ENCODE measurements at regions not wholly inside any gene's neighbourhood (a gene's known extent, or its start where the extent isn't known, plus 50 kb on each side); places are given as distances from the start of the nearest gene placed in this dataset.
A peak's percentile ranks its signal among the peaks of the same experiment; 100 is the strongest.

GRCh38 chr1:64337926-64338325 lies 132.0 kb upstream of the CACHD1 start:
- Histone ChIP-seq H3K4ac (ENCODE audit: low read depth in 1 of 2, low read length in 2 of 2) (no peak overlapping the region), H3K4me3 (ENCODE audit: insufficient read depth in 1 of 2, low read depth in 1 of 2, low read length in 2 of 2) (no peak overlapping the region), H3K18ac (ENCODE audit: low read depth in 1 of 2, low read length in 2 of 2) (no peak overlapping the region), H2BK12ac (ENCODE audit: low read length in 2 of 2) (no peak overlapping the region), H3K4me2 (ENCODE audit: low read length, poor library complexity, severe bottlenecking) (no peak overlapping the region), H2BK120ac (ENCODE audit: low read depth, low read length) (no peak overlapping the region), H3K9me3 (ENCODE audit: control insufficient read depth, low read length) (no peaks in the 10 kb centered on the region), H3K4me1 (ENCODE audit: control insufficient read depth, insufficient read depth, low read depth, low read length) (no peaks in the 10 kb centered on the region), H2AK5ac (ENCODE audit: low read length, severe bottlenecking) (no peak overlapping the region), H2BK5ac (ENCODE audit: low read depth, low read length, poor library complexity, severe bottlenecking) (no peak overlapping the region), H3K14ac (ENCODE audit: low read length in 2 of 2) (no peak overlapping the region), H4K8ac (ENCODE audit: low read length) (no peak overlapping the region), H3K27ac (ENCODE audit: low read length, poor library complexity, severe bottlenecking) (no peak overlapping the region), H2AFZ (ENCODE audit: low read depth, low read length) (no peak overlapping the region), H4K91ac (ENCODE audit: low read length) (no peak overlapping the region), H2BK15ac (ENCODE audit: low read depth, poor library complexity, severe bottlenecking) (no peak overlapping the region), H3K27me3 (ENCODE audit: control insufficient read depth in 1 of 2, insufficient read depth in 1 of 2, low read length in 2 of 2) (peaks cover 7 to 12% of the 10 kb centered on the region in 2 experiments), H3K36me3 (ENCODE audit: control insufficient read depth in 1 of 2, insufficient read depth in 2 of 2, low read depth in 1 of 2, low read length in 2 of 2) (no peaks in the 10 kb centered on the region), H3K23ac (ENCODE audit: low read length in 2 of 2) (no peak overlapping the region), H3K9ac (ENCODE audit: low read length) (no peak overlapping the region), H3K79me1 (replicated peaks; ENCODE audit: low read length, poor library complexity, severe bottlenecking) (no peaks in the 10 kb centered on the region)
- 66% methylated on average over 3 of the region's 4 CpGs for WGBS
- no peak for DNase-seq

GRCh38 chr1:64340361-64340760 lies 129.6 kb upstream of the CACHD1 start:
- H3K27ac ChIP-seq (ENCODE audit: low read length, poor library complexity, severe bottlenecking): no peak overlapping the region
- H3K18ac ChIP-seq (ENCODE audit: low read depth in 1 of 2, low read length in 2 of 2): no peak overlapping the region
- H3K14ac ChIP-seq (ENCODE audit: low read length in 2 of 2): no peak overlapping the region
- no peak overlapping the region for H4K8ac ChIP-seq (ENCODE audit: low read length)
- no peak overlapping the region for H4K91ac ChIP-seq (ENCODE audit: low read length)
- H2BK12ac ChIP-seq (ENCODE audit: low read length in 2 of 2): no peak overlapping the region
- H3K4ac ChIP-seq (ENCODE audit: low read depth in 1 of 2, low read length in 2 of 2): no peak overlapping the region
- no peak overlapping the region for H3K23ac ChIP-seq (ENCODE audit: low read length in 2 of 2)
- H3K79me1 ChIP-seq (replicated peaks; ENCODE audit: low read length, poor library complexity, severe bottlenecking): no peaks in the 10 kb centered on the region
- H2BK120ac ChIP-seq (ENCODE audit: low read depth, low read length): no peak overlapping the region
- no peak for DNase-seq
- no peaks in the 10 kb centered on the region for H3K4me1 ChIP-seq (ENCODE audit: control insufficient read depth, insufficient read depth, low read depth, low read length)
- H3K4me3 ChIP-seq (ENCODE audit: insufficient read depth in 1 of 2, low read depth in 1 of 2, low read length in 2 of 2): no peak overlapping the region
- no peak overlapping the region for H3K4me2 ChIP-seq (ENCODE audit: low read length, poor library complexity, severe bottlenecking)
- H2BK5ac ChIP-seq (ENCODE audit: low read depth, low read length, poor library complexity, severe bottlenecking): no peak overlapping the region
- peaks cover 7 to 12% of the 10 kb centered on the region in 2 experiments for H3K27me3 ChIP-seq (ENCODE audit: control insufficient read depth in 1 of 2, insufficient read depth in 1 of 2, low read length in 2 of 2)
- no peaks in the 10 kb centered on the region for H3K9me3 ChIP-seq (ENCODE audit: control insufficient read depth, low read length)
- no peaks in the 10 kb centered on the region for H3K36me3 ChIP-seq (ENCODE audit: control insufficient read depth in 1 of 2, insufficient read depth in 2 of 2, low read depth in 1 of 2, low read length in 2 of 2)
- H3K9ac ChIP-seq (ENCODE audit: low read length): no peak overlapping the region
- no peak overlapping the region for H2AFZ ChIP-seq (ENCODE audit: low read depth, low read length)
- 90% methylated on average over 2 of the region's 2 CpGs for WGBS
- no peak overlapping the region for H2BK15ac ChIP-seq (ENCODE audit: low read depth, poor library complexity, severe bottlenecking)
- no peak overlapping the region for H2AK5ac ChIP-seq (ENCODE audit: low read length, severe bottlenecking)

- Histone ChIP-seq H3K4ac (ENCODE audit: low read depth in 1 of 2, low read length in 2 of 2) (no peak overlapping the region), H2BK120ac (ENCODE audit: low read depth, low read length) (no peak overlapping the region), H3K27me3 (ENCODE audit: control insufficient read depth in 1 of 2, insufficient read depth in 1 of 2, low read length in 2 of 2) (peaks cover 7 to 15% of the 10 kb centered on the region in 2 experiments), H3K36me3 (ENCODE audit: control insufficient read depth in 1 of 2, insufficient read depth in 2 of 2, low read depth in 1 of 2, low read length in 2 of 2) (no peaks in the 10 kb centered on the region), H3K9me3 (ENCODE audit: control insufficient read depth, low read length) (no peaks in the 10 kb centered on the region), H3K4me3 (ENCODE audit: insufficient read depth in 1 of 2, low read depth in 1 of 2, low read length in 2 of 2) (no peak overlapping the region), H3K18ac (ENCODE audit: low read depth in 1 of 2, low read length in 2 of 2) (no peak overlapping the region), H2BK15ac (ENCODE audit: low read depth, poor library complexity, severe bottlenecking) (no peak overlapping the region), H2BK12ac (ENCODE audit: low read length in 2 of 2) (no peak overlapping the region), H3K9ac (ENCODE audit: low read length) (no peak overlapping the region), H4K8ac (ENCODE audit: low read length) (no peak overlapping the region), H3K79me1 (replicated peaks; ENCODE audit: low read length, poor library complexity, severe bottlenecking) (no peaks in the 10 kb centered on the region), H3K14ac (ENCODE audit: low read length in 2 of 2) (no peak overlapping the region), H4K91ac (ENCODE audit: low read length) (no peak overlapping the region), H3K23ac (ENCODE audit: low read length in 2 of 2) (no peak overlapping the region), H2BK5ac (ENCODE audit: low read depth, low read length, poor library complexity, severe bottlenecking) (no peak overlapping the region), H2AK5ac (ENCODE audit: low read length, severe bottlenecking) (no peak overlapping the region), H3K4me2 (ENCODE audit: low read length, poor library complexity, severe bottlenecking) (no peak overlapping the region), H3K4me1 (ENCODE audit: control insufficient read depth, insufficient read depth, low read depth, low read length) (no peaks in the 10 kb centered on the region), H2AFZ (ENCODE audit: low read depth, low read length) (no peak overlapping the region), H3K27ac (ENCODE audit: low read length, poor library complexity, severe bottlenecking) (no peak overlapping the region)
- WGBS: 61% methylated on average over 3 of the region's 6 CpGs
- DNase-seq: peak; percentile 19
Observed at GRCh38 chr1:64343105-64343822, 126.7 kb upstream of the CACHD1 start.

GRCh38 chr1:64343823-64344190 lies 126.1 kb upstream of the CACHD1 start:
- Histone ChIP-seq H3K9me3 (ENCODE audit: control insufficient read depth, low read length) (no peaks in the 10 kb centered on the region), H2BK120ac (ENCODE audit: low read depth, low read length) (no peak overlapping the region), H3K27me3 (ENCODE audit: control insufficient read depth in 1 of 2, insufficient read depth in 1 of 2, low read length in 2 of 2) (peaks cover 3 to 13% of the 10 kb centered on the region in 2 experiments), H2BK12ac (ENCODE audit: low read length in 2 of 2) (no peak overlapping the region), H3K27ac (ENCODE audit: low read length, poor library complexity, severe bottlenecking) (no peak overlapping the region), H3K9ac (ENCODE audit: low read length) (no peak overlapping the region), H2BK5ac (ENCODE audit: low read depth, low read length, poor library complexity, severe bottlenecking) (no peak overlapping the region), H3K4me1 (ENCODE audit: control insufficient read depth, insufficient read depth, low read depth, low read length) (no peaks in the 10 kb centered on the region), H3K4me2 (ENCODE audit: low read length, poor library complexity, severe bottlenecking) (no peak overlapping the region), H3K14ac (ENCODE audit: low read length in 2 of 2) (no peak overlapping the region), H4K91ac (ENCODE audit: low read length) (no peak overlapping the region), H3K4me3 (ENCODE audit: insufficient read depth in 1 of 2, low read depth in 1 of 2, low read length in 2 of 2) (no peak overlapping the region), H2AFZ (ENCODE audit: low read depth, low read length) (no peak overlapping the region), H3K4ac (ENCODE audit: low read depth in 1 of 2, low read length in 2 of 2) (no peak overlapping the region), H2BK15ac (ENCODE audit: low read depth, poor library complexity, severe bottlenecking) (no peak overlapping the region), H3K79me1 (replicated peaks; ENCODE audit: low read length, poor library complexity, severe bottlenecking) (no peaks in the 10 kb centered on the region), H3K36me3 (ENCODE audit: control insufficient read depth in 1 of 2, insufficient read depth in 2 of 2, low read depth in 1 of 2, low read length in 2 of 2) (no peaks in the 10 kb centered on the region), H3K18ac (ENCODE audit: low read depth in 1 of 2, low read length in 2 of 2) (no peak overlapping the region), H2AK5ac (ENCODE audit: low read length, severe bottlenecking) (no peak overlapping the region), H3K23ac (ENCODE audit: low read length in 2 of 2) (no peak overlapping the region), H4K8ac (ENCODE audit: low read length) (no peak overlapping the region)
- no peak for DNase-seq
- WGBS: 81% methylated on average over 3 of the region's 3 CpGs

Measured in mesenchymal stem cell (in vitro differentiated cells and primary cell).